HG02840 (cell line): ENCODE measurements at regions not wholly inside any gene's neighbourhood (a gene's known extent, or its start where the extent isn't known, plus 50 kb on each side); places are given as distances from the start of the nearest gene placed in this dataset.

ENCODE experiments used
- ATAC-seq: cut with Tn5 transposase; IDR thresholded peaks from one replicate; pipeline ENCODE4 v1.9.1; 2021; ENCODE audit warnings: mild to moderate bottlenecking, moderate library complexity, moderate number of reproducible peaks; ENCODE audit not compliant: unreplicated experiment, low FRiP score

DNA sequence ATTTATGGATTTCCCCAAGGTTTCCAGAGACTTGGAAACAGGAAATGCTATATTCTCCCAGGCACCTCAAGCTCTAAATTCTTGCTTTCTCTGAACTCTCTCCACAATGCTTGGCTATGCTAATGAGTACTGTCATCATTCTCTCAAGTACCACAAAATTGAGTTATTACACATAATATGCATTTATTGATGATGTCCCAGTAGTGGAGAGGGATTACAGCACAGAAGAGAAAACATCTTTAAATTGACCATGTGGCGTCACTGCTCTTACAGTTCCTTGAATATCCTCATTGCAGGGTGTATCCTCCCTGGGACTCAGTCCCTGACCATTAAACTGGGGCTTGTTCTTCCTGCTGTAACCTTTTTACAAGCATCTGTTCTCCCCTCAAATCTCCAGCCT, 681.1 kb upstream of the FANCL start:
- no peak for ATAC-seq

DNA sequence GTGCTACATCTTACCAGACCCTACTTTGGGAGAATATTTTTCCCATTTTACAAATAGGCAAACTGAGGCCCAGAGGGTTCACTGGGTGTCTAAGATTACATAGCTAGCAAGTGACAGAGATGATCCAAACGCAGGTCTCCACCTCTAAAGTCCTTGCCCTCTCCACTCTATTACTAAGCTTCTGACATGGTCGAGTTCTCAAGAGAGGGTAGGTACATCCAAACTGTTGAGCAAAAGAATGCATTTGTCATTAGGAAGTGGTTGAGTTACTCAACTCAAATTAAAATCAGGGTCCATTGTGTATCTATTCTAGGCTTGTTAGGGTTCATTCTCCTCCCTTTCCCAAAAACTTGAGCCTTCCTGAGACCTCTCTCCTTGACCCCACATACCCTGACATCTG, 680.6 kb upstream of the FANCL start:
- ATAC-seq, result no peak

GRCh38 chr2:58920001-58920400, 678.9 kb upstream of the FANCL start:
- no peak for ATAC-seq

DNA sequence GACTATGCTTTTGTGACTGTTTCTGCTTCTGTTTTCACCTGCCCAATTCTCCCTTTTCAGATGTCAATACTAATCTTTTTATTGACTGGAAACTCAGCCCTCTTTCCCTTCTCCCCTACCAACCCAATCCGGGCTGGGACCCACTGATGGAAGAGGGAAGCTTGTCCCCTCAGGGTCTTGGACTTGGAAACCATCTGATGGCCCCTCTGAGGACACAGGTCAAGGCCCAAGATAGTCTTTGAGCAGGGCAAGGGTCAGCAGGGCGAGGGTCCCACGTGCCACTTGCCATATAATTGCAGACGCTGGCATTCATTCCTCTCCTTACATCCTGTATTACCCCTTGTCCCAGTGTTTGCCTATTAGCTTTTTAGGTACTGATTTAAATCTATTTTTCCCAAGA, 678.2 kb upstream of the FANCL start:
- no peak for ATAC-seq

DNA sequence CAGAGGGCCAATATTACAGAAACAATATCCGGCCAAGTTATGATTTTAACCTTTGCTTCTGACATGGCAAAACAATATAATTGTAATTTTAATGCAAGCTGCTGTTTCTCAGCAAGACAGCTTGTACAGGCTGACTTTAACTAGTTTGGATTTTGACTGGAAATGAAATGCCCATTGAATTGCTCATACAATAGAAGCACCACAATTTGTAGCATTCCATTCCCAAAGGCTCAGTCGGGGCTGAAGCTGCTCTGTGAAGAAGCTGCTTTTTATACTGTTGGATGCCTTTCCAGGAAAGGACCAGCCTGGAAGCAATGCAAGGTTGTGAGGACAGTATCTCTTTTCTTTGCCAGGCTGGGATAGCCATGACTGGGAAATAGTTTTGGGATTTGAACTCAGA, 677.0 kb upstream of the FANCL start:
- ATAC-seq, result no peak

DNA sequence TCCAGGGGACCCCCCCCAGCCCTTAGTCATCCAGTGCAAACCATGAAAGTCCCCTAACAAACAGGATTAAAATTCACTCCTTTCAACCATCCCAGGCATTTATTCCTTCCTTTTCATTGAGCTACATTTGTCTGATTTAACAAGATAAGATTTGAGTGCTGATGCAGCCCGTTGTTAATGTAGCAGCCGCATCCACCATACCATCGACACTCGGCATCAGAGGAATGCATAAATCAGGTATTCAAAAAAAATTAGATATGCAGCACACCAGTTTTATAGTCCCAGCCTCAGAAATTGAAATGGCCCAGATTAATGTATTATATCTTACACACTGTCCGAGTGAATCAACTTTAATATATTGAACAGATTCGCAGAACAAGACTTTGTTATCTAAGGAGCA, 676.5 kb upstream of the FANCL start:
- ATAC-seq, result no peak

- ATAC-seq, result no peak
These were observed 674.9 kb upstream of the FANCL start for GRCh38 chr2:58916063-58916462.

GRCh38 chr2:58914733-58915505, 673.8 kb upstream of the FANCL start:
- no peak for ATAC-seq

- no peak for ATAC-seq
These were observed 672.1 kb upstream of the FANCL start for GRCh38 chr2:58913082-58913726.

- ATAC-seq, result no peak
These were observed 670.8 kb upstream of the FANCL start for GRCh38 chr2:58911877-58912276.

GRCh38 chr2:58908501-58909154, 667.5 kb upstream of the FANCL start:
- no peak for ATAC-seq

- ATAC-seq, result no peak
These were observed 666.5 kb upstream of the FANCL start for GRCh38 chr2:58907644-58908043.

- no peak for ATAC-seq
These were observed 665.0 kb upstream of the FANCL start for GRCh38 chr2:58906081-58906645.

- no peak for ATAC-seq
These were observed 663.0 kb upstream of the FANCL start for GRCh38 chr2:58904095-58904494.

DNA sequence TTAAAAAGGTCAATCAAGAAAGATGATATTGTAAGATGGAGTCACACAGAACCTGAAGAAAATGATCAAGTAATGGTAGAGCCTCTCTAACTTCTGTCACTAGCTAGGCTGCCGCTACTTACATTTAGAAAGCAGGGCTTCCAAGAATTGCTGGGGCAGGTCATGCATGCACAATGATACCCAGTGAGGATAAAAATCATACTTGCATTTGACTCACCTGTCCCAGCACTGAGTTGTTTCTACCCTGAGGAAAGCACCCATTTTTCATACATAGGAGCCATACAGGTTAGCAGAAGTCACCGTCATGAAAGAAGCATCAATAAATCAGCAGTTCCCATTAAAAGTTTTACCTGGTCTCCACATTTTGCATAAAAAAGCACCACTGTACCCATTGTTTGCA, 662.3 kb upstream of the FANCL start:
- ATAC-seq, result no peak

- no peak for ATAC-seq
These were observed 659.3 kb upstream of the FANCL start for GRCh38 chr2:58900246-58901027.

DNA sequence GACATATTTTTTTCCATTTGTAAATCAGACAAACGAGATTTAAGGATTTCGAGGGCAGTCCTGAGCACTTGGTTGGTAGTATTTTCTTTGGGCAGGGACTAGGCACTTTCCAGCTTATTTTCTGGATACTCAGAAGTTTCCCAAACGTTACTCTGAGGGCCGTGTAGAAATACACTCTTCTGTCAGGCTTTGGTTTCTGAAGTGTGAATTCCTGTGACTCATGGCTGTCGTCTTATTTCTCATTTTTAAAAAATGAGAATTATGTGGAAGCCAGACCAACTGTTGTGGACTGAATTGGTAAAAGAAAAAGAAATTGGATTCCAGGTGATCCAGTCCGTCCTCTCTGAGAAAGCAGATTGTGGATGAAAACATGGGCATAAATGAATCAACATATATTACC, 658.6 kb upstream of the FANCL start:
- no peak for ATAC-seq

GRCh38 chr2:58896638-58897037, 655.5 kb upstream of the FANCL start:
- no peak for ATAC-seq

- no peak for ATAC-seq
These were observed 654.7 kb upstream of the FANCL start for GRCh38 chr2:58895857-58896256.

DNA sequence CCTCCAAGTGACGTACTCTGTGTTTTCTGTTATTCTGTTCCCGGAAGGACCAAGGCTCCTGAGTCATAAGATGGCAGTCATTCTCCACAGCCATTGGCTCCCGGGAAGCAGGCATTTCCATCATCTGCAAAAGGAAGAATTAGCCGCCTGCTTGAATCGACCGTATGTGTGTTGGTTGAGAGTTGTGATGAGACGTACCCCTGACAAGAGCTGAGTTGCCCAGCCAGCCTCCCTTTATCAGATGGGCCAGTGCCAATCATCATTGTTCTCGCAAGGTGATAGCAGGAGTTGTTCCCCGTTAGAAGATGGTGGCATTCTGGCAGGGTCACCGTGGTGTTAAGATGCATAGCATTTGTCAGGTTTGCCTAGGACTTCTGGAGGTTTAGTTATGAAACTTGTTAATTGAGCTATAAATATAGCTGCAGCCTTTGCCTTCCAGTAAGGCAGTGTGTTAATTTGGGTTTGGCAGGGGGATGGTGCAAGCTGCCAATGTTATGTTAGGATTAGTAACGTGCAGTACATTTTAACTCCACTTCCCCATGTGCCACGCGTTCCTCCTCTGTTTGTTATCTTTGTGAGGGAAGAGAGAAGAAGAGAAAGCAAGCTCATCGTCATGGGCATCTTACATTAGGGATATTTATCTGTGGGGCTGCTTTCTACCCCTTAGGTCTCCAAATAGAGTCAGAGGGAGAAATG, 652.7 kb upstream of the FANCL start:
- ATAC-seq, result no peak
